ENCODE measurements at regions not wholly inside any gene's neighbourhood (a gene's known extent, or its start where the extent isn't known, plus 50 kb on each side); places are given as distances from the start of the nearest gene placed in this dataset.

- in situ Hi-C loops (cut with MboI) = no loop called here
- TF ChIP-seq CTCF (IDR thresholded peaks at IDR 0.05 in 2 of 3, conservative IDR thresholded peaks at IDR 0.05 in 1 of 3; ENCODE audit: control insufficient read depth in 2 of 3, extremely low read depth in 1 of 3, insufficient read depth in 1 of 3, low read depth in 3 of 3, low read length in 3 of 3) (no peak), BACH1 (IDR thresholded peaks at IDR 0.05; ENCODE audit: borderline replicate concordance) (no peak), REST (IDR thresholded peaks at IDR 0.05; ENCODE audit: low read depth, low read length) (no peak), TARDBP (IDR thresholded peaks at IDR 0.05; ENCODE audit: borderline replicate concordance) (no peak), HCFC1 (IDR thresholded peaks at IDR 0.05; ENCODE audit: low read length) (no peak), NKRF (conservative IDR thresholded peaks at IDR 0.05) (no peak), PAX8 (IDR thresholded peaks at IDR 0.05) (no peak), IKZF2 (IDR thresholded peaks at IDR 0.05) (no peak), MYB (IDR thresholded peaks at IDR 0.05; ENCODE audit: borderline replicate concordance, low read depth, low read length) (no peak), SMC3 (IDR thresholded peaks at IDR 0.05; ENCODE audit: borderline replicate concordance, low read length) (no peak), BCL3 (IDR thresholded peaks at IDR 0.05; ENCODE audit: borderline replicate concordance, insufficient read depth, low read depth, low read length, poor library complexity, severe bottlenecking) (no peak), SREBF1 (IDR thresholded peaks at IDR 0.05; ENCODE audit: low read length) (no peak)
Observed at GRCh38 chr5:14006823-14007520, 62.5 kb upstream of the DNAH5 start.

More at GRCh38 chr5:14006823-14007520, 62.5 kb upstream of the DNAH5 start:
- Histone ChIP-seq H3K4me2 (ENCODE audit: control insufficient read depth, insufficient read depth) (no peak overlapping the region), H3K9me3 (replicated peaks; ENCODE audit: control insufficient read depth, insufficient read depth, low read length) (no peaks in the 10 kb centered on the region; the same call in 2 of the 3 replicates), H3K9ac (ENCODE audit: control insufficient read depth, insufficient read depth, low read length) (no peak overlapping the region), H3K4me3 (no peak overlapping the region), H3K4me1 (ENCODE audit: control insufficient read depth, insufficient read depth, low read length) (peaks cover 7% of the 10 kb centered on the region; the same call in 1 of the 2 replicates), H3K27me3 (replicated peaks in 1 of 2; ENCODE audit: control insufficient read depth in 2 of 2, insufficient read depth in 2 of 2, low read length in 1 of 2) (no peaks in the 10 kb centered on the region), H3K79me2 (ENCODE audit: control insufficient read depth, insufficient read depth, low read length) (no peaks in the 10 kb centered on the region), H3K36me3 (ENCODE audit: control insufficient read depth in 2 of 2, insufficient read depth in 2 of 2, low read length in 1 of 2) (no peaks in the 10 kb centered on the region), H2AFZ (ENCODE audit: control insufficient read depth, low read depth, low read length) (no peak overlapping the region), H3K27ac (ENCODE audit: control insufficient read depth, insufficient read depth) (no peak overlapping the region), H4K20me1 (ENCODE audit: control insufficient read depth, insufficient read depth) (no peaks in the 10 kb centered on the region)
- 22% methylated on average over 6 of the region's 6 CpGs for WGBS (ENCODE audit: insufficient coverage, insufficient replicate concordance, low lambda C conversion rate, missing lambda C conversion rate)
- FAIRE-seq = no peak
- intact Hi-C loops (cut with micrococcal nuclease; ENCODE audit: unreplicated experiment) = no loop called here
- RAD21 ChIA-PET (ENCODE audit: unreplicated experiment) = no interaction called here
- no TSS peak for BruUV-seq (replicated peaks)
- ATAC-seq = no peak
- SMC1A ChIA-PET (ENCODE audit: uncharacterized antibody, unreplicated experiment) = no interaction called here
- POLR2A ChIA-PET = no interaction called here
- CTCF ChIA-PET = interaction anchor here (0.7 to 1.1 kb wide), 2 partner anchors 283 to 358 kb away, joined by 3 read pairs; no protein-coding TSS in a partner anchor
- DNase-seq (ENCODE audit: low read depth, low spot score) = no peak
